ENCODE measurements at regions not wholly inside any gene's neighbourhood (a gene's known extent, or its start where the extent isn't known, plus 50 kb on each side); places are given as distances from the start of the nearest gene placed in this dataset.

DNA sequence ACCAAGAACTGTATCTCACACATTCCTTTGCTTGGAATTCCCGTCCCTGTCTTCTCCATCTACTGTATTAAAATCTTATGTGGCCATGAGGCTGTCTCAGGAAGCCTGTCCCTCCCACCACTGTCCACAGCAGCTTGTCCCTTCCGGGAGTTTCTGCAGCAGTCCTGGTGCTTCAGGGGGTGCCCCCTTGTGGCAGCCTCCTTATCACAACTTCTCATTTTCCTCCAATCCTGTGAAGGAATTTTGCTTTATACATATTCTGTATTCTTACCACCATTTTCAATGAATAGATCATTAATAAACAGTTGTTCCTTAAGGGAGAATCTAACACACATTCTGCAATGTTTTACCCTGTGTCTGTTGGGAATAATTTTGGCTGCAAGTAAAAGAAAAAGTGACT, 220.4 kb upstream of the RAG2 start (continued):
- TF ChIP-seq, protein P1, sequence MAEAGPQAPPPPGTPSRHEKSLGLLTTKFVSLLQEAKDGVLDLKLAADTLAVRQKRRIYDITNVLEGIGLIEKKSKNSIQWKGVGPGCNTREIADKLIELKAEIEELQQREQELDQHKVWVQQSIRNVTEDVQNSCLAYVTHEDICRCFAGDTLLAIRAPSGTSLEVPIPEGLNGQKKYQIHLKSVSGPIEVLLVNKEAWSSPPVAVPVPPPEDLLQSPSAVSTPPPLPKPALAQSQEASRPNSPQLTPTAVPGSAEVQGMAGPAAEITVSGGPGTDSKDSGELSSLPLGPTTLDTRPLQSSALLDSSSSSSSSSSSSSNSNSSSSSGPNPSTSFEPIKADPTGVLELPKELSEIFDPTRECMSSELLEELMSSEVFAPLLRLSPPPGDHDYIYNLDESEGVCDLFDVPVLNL (CRISPR knock-in tag; IDR thresholded peaks at IDR 0.05; ENCODE audit: borderline replicate concordance, low read depth), result no peak
- TF ChIP-seq, protein P2, sequence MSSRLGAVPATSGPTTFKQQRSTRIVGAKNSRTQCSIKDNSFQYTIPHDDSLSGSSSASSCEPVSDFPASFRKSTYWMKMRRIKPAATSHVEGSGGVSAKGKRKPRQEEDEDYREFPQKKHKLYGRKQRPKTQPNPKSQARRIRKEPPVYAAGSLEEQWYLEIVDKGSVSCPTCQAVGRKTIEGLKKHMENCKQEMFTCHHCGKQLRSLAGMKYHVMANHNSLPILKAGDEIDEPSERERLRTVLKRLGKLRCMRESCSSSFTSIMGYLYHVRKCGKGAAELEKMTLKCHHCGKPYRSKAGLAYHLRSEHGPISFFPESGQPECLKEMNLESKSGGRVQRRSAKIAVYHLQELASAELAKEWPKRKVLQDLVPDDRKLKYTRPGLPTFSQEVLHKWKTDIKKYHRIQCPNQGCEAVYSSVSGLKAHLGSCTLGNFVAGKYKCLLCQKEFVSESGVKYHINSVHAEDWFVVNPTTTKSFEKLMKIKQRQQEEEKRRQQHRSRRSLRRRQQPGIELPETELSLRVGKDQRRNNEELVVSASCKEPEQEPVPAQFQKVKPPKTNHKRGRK (CRISPR knock-in tag; IDR thresholded peaks at IDR 0.05; ENCODE audit: borderline replicate concordance), result no peak
- TF ChIP-seq FOXP1 (CRISPR knock-in tag; IDR thresholded peaks at IDR 0.05; ENCODE audit: borderline replicate concordance), result no peak

DNA sequence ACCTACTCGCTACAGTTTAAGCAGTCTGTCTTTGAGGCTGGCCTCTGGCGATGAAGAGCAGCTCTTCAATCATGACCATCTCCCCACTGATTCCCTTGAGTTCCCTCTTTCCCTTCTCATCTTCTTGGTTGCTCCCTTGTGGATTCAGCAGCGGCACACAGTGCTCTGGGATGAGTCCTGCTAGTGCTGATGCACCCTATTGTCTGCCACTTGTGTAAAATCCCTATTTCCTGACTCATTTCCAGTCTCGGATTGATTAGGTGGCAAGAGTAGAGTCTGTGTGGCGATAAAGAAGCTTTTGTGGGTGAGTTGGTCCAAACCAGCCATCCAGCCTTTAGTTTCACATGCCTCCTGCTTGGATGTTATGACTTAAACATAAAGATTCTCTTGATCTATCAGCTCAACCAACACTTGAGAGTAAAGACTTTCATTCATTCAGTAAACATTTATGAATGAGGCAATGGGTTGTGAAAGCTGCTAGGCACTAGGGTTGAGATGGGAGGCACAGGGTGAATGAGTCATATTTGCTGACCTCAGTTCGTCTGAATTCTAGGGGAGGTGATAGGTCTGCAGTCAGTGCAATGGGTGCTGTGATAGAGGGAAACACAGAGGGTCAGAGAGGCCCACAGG, 219.4 kb upstream of the RAG2 start:
- peaks cover 83% of the 10 kb centered on the region for H3K9me3 Mint-ChIP-seq
- CTCF ChIA-PET, result no interaction called here
- TF ChIP-seq, protein P3, sequence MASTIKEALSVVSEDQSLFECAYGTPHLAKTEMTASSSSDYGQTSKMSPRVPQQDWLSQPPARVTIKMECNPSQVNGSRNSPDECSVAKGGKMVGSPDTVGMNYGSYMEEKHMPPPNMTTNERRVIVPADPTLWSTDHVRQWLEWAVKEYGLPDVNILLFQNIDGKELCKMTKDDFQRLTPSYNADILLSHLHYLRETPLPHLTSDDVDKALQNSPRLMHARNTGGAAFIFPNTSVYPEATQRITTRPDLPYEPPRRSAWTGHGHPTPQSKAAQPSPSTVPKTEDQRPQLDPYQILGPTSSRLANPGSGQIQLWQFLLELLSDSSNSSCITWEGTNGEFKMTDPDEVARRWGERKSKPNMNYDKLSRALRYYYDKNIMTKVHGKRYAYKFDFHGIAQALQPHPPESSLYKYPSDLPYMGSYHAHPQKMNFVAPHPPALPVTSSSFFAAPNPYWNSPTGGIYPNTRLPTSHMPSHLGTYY (CRISPR knock-in tag; IDR thresholded peaks at IDR 0.05), result no peak
- TF ChIP-seq NFE2L1 (CRISPR knock-in tag; IDR thresholded peaks at IDR 0.05), result no peak
- TF ChIP-seq, protein P4, sequence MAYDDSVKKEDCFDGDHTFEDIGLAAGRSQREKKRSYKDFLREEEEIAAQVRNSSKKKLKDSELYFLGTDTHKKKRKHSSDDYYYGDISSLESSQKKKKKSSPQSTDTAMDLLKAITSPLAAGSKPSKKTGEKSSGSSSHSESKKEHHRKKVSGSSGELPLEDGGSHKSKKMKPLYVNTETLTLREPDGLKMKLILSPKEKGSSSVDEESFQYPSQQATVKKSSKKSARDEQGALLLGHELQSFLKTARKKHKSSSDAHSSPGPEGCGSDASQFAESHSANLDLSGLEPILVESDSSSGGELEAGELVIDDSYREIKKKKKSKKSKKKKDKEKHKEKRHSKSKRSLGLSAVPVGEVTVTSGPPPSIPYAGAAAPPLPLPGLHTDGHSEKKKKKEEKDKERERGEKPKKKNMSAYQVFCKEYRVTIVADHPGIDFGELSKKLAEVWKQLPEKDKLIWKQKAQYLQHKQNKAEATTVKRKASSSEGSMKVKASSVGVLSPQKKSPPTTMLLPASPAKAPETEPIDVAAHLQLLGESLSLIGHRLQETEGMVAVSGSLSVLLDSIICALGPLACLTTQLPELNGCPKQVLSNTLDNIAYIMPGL (CRISPR knock-in tag; IDR thresholded peaks at IDR 0.05), result no peak
- TF ChIP-seq ZNF219 (CRISPR knock-in tag; IDR thresholded peaks at IDR 0.05; ENCODE audit: borderline replicate concordance), result no peak
- no peak for TF ChIP-seq OVOL2 (CRISPR knock-in tag; IDR thresholded peaks at IDR 0.05; ENCODE audit: borderline replicate concordance)
- TF ChIP-seq, protein P5, sequence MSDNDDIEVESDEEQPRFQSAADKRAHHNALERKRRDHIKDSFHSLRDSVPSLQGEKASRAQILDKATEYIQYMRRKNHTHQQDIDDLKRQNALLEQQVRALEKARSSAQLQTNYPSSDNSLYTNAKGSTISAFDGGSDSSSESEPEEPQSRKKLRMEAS (CRISPR knock-in tag; IDR thresholded peaks at IDR 0.05), result no peak
- TF ChIP-seq, protein P6, sequence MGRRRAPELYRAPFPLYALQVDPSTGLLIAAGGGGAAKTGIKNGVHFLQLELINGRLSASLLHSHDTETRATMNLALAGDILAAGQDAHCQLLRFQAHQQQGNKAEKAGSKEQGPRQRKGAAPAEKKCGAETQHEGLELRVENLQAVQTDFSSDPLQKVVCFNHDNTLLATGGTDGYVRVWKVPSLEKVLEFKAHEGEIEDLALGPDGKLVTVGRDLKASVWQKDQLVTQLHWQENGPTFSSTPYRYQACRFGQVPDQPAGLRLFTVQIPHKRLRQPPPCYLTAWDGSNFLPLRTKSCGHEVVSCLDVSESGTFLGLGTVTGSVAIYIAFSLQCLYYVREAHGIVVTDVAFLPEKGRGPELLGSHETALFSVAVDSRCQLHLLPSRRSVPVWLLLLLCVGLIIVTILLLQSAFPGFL (CRISPR knock-in tag; IDR thresholded peaks at IDR 0.05; ENCODE audit: borderline replicate concordance), result no peak
- no peak for TF ChIP-seq EMX1 (CRISPR knock-in tag; IDR thresholded peaks at IDR 0.05)
- no peak for TF ChIP-seq KAT7 (CRISPR knock-in tag; IDR thresholded peaks at IDR 0.05; ENCODE audit: borderline replicate concordance)
- TF ChIP-seq ZNF263 (CRISPR knock-in tag; IDR thresholded peaks at IDR 0.05; ENCODE audit: low read depth), result no peak
- TF ChIP-seq, protein P7, sequence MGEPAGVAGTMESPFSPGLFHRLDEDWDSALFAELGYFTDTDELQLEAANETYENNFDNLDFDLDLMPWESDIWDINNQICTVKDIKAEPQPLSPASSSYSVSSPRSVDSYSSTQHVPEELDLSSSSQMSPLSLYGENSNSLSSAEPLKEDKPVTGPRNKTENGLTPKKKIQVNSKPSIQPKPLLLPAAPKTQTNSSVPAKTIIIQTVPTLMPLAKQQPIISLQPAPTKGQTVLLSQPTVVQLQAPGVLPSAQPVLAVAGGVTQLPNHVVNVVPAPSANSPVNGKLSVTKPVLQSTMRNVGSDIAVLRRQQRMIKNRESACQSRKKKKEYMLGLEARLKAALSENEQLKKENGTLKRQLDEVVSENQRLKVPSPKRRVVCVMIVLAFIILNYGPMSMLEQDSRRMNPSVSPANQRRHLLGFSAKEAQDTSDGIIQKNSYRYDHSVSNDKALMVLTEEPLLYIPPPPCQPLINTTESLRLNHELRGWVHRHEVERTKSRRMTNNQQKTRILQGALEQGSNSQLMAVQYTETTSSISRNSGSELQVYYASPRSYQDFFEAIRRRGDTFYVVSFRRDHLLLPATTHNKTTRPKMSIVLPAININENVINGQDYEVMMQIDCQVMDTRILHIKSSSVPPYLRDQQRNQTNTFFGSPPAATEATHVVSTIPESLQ (CRISPR knock-in tag; IDR thresholded peaks at IDR 0.05), result no peak
- TF ChIP-seq, protein P8, sequence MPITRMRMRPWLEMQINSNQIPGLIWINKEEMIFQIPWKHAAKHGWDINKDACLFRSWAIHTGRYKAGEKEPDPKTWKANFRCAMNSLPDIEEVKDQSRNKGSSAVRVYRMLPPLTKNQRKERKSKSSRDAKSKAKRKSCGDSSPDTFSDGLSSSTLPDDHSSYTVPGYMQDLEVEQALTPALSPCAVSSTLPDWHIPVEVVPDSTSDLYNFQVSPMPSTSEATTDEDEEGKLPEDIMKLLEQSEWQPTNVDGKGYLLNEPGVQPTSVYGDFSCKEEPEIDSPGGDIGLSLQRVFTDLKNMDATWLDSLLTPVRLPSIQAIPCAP (CRISPR knock-in tag; IDR thresholded peaks at IDR 0.05), result no peak
- TF ChIP-seq, protein P9, sequence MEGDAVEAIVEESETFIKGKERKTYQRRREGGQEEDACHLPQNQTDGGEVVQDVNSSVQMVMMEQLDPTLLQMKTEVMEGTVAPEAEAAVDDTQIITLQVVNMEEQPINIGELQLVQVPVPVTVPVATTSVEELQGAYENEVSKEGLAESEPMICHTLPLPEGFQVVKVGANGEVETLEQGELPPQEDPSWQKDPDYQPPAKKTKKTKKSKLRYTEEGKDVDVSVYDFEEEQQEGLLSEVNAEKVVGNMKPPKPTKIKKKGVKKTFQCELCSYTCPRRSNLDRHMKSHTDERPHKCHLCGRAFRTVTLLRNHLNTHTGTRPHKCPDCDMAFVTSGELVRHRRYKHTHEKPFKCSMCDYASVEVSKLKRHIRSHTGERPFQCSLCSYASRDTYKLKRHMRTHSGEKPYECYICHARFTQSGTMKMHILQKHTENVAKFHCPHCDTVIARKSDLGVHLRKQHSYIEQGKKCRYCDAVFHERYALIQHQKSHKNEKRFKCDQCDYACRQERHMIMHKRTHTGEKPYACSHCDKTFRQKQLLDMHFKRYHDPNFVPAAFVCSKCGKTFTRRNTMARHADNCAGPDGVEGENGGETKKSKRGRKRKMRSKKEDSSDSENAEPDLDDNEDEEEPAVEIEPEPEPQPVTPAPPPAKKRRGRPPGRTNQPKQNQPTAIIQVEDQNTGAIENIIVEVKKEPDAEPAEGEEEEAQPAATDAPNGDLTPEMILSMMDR (IDR thresholded peaks at IDR 0.05), result no peak
- TF ChIP-seq CBFB (CRISPR knock-in tag; IDR thresholded peaks at IDR 0.05; ENCODE audit: low read depth), result no peak
- no peak for TF ChIP-seq FOXJ3 (CRISPR knock-in tag; IDR thresholded peaks at IDR 0.05; ENCODE audit: borderline replicate concordance)
- TF ChIP-seq, protein P10, sequence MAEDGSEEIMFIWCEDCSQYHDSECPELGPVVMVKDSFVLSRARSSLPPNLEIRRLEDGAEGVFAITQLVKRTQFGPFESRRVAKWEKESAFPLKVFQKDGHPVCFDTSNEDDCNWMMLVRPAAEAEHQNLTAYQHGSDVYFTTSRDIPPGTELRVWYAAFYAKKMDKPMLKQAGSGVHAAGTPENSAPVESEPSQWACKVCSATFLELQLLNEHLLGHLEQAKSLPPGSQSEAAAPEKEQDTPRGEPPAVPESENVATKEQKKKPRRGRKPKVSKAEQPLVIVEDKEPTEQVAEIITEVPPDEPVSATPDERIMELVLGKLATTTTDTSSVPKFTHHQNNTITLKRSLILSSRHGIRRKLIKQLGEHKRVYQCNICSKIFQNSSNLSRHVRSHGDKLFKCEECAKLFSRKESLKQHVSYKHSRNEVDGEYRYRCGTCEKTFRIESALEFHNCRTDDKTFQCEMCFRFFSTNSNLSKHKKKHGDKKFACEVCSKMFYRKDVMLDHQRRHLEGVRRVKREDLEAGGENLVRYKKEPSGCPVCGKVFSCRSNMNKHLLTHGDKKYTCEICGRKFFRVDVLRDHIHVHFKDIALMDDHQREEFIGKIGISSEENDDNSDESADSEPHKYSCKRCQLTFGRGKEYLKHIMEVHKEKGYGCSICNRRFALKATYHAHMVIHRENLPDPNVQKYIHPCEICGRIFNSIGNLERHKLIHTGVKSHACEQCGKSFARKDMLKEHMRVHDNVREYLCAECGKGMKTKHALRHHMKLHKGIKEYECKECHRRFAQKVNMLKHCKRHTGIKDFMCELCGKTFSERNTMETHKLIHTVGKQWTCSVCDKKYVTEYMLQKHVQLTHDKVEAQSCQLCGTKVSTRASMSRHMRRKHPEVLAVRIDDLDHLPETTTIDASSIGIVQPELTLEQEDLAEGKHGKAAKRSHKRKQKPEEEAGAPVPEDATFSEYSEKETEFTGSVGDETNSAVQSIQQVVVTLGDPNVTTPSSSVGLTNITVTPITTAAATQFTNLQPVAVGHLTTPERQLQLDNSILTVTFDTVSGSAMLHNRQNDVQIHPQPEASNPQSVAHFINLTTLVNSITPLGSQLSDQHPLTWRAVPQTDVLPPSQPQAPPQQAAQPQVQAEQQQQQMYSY (CRISPR knock-in tag; IDR thresholded peaks at IDR 0.05), result no peak
- TF ChIP-seq SP1 (CRISPR knock-in tag; conservative IDR thresholded peaks at IDR 0.05), result no peak

More for the DNA sequence above, 219.4 kb upstream of the RAG2 start:
- no peaks in the 10 kb centered on the region for H3K4me1 Mint-ChIP-seq
- no peak overlapping the region for H3K27ac Mint-ChIP-seq
- ATAC-seq (no peak), DNase-seq (ENCODE audit: low spot score) (no peak)
- H3K36me3 Mint-ChIP-seq, result peaks cover 68% of the 10 kb centered on the region
- POLR2A ChIA-PET, result no interaction called here
- H3K27me3 Mint-ChIP-seq (ENCODE audit: low read depth), result peaks cover 26% of the 10 kb centered on the region
- H3K4me3 Mint-ChIP-seq, result no peak overlapping the region

All from WTC11 (cell line).